Peyer's patch (tissue), 4 donors: ENCODE measurements at regions not wholly inside any gene's neighbourhood (a gene's known extent, or its start where the extent isn't known, plus 50 kb on each side); places are given as distances from the start of the nearest gene placed in this dataset.
"Not testable (repeated sequence)": the region's sequence is repeated elsewhere in the genome, so short reads cannot be mapped to it uniquely, and the experiment has no call there.

Source experiments
- POLR2A ChIP-seq, 2 donors: fragments of 450-650 bp; IDR thresholded peaks; one replicate each; pipeline ENCODE4 v1.5.1; 2017; ENCODE audit warnings: antibody characterized with exemption in 2 of 2, mild to moderate bottlenecking in 2 of 2, moderate library complexity in 2 of 2
- TF ChIP-seq, protein P1 (sequence below), 6 experiments: fragments of 450-650 bp in 4 of 6; fragments of 200-600 bp in 2 of 6; sonication (generic) in 1 of 6; IDR thresholded peaks; one replicate each; pipeline ENCODE4 v1.5.1; 2017 to 2019; ENCODE audit warnings: antibody characterized with exemption in 6 of 6, mild to moderate bottlenecking in 3 of 6, moderate library complexity in 1 of 6

DNA sequence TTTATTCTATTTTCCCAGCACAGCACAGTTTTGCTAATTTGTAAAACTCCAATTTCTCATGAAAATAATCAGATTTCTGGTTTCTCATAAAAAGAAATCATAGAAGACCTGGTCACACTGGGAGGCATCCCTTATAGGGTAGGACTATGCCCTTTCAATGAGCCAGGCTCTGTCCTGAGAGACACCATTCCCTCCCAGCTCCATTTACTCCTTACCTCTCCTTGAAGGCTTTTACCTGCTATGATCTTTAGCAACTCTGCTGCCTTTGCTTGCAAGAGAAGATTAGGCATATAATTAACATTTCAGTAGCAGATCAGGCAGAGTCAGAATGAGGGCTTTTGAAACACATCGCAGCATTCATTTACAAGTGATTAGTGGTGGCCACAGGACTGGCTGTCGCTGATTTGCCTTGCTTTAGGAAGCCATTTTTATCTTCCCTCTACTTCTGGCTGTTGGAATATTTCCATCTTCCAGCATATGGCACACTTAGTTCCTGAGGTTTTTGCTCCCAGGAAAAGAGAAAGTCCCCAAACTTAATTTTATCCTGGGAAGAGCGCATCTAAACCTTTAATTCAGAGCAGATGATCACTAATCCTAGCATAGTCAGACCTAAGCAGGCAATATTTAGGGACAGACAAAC is 196.9 kb downstream of the SPATA31A1 start:
- TF ChIP-seq, protein P1, sequence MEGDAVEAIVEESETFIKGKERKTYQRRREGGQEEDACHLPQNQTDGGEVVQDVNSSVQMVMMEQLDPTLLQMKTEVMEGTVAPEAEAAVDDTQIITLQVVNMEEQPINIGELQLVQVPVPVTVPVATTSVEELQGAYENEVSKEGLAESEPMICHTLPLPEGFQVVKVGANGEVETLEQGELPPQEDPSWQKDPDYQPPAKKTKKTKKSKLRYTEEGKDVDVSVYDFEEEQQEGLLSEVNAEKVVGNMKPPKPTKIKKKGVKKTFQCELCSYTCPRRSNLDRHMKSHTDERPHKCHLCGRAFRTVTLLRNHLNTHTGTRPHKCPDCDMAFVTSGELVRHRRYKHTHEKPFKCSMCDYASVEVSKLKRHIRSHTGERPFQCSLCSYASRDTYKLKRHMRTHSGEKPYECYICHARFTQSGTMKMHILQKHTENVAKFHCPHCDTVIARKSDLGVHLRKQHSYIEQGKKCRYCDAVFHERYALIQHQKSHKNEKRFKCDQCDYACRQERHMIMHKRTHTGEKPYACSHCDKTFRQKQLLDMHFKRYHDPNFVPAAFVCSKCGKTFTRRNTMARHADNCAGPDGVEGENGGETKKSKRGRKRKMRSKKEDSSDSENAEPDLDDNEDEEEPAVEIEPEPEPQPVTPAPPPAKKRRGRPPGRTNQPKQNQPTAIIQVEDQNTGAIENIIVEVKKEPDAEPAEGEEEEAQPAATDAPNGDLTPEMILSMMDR (IDR thresholded peaks at IDR 0.05) = not testable (repeated sequence)
- not testable (repeated sequence) for TF ChIP-seq POLR2A (IDR thresholded peaks at IDR 0.05)
